Adrenal gland (tissue), 9 donors: ENCODE measurements at regions not wholly inside any gene's neighbourhood (a gene's known extent, or its start where the extent isn't known, plus 50 kb on each side); places are given as distances from the start of the nearest gene placed in this dataset.

ENCODE experiments used
- DNase-seq, 7 donors: peaks; one replicate each; pipeline ENCODE4 v3.0.0-alpha.2; 2019 to 2020
- H3K27ac ChIP-seq, 5 donors: fragments of 200-600 bp; sonication (generic) in 4 of 5; 1 replicate in 3 of 5; 2 replicates in 2 of 5; pipeline versions ENCODE4 v1.5.1 to v1.8.0; 2016 to 2020; ENCODE audit warnings: mild to moderate bottlenecking in 1 of 5
- H3K27me3 ChIP-seq: fragments of 200-600 bp; 2 replicates; pipeline ENCODE4 v1.8.0; 2021
- H3K36me3 ChIP-seq, 2 donors: fragments of 200-600 bp; replicated peaks in 1 of 2; 1 replicate in 1 of 2; 2 replicates in 1 of 2; pipeline versions ENCODE4 v1.5.1 to v1.8.0; 2018 to 2022
- H3K4me1 ChIP-seq, 2 donors: fragments of 200-600 bp; replicated peaks in 1 of 2; 1 replicate in 1 of 2; 2 replicates in 1 of 2; pipeline versions ENCODE4 v1.5.1 to v1.8.0; 2018 to 2021
- H3K4me3 ChIP-seq, 4 donors: fragments of 200-600 bp; sonication (generic) in 3 of 4; one replicate each; pipeline ENCODE4 v1.5.1; 2016 to 2018
- H3K9me3 ChIP-seq, 3 donors: fragments of 200-600 bp; sonication (generic) in 1 of 3; replicated peaks in 1 of 3; 1 replicate in 2 of 3; 2 replicates in 1 of 3; pipeline versions ENCODE4 v1.5.1 to v1.8.0; 2016 to 2021
- POLR2A ChIP-seq, 2 donors: fragments of 450-650 bp; IDR thresholded peaks; one replicate each; pipeline ENCODE4 v1.6.1; 2017; ENCODE audit warnings: antibody characterized with exemption in 2 of 2, mild to moderate bottlenecking in 2 of 2, moderate library complexity in 1 of 2
- WGBS, 4 donors: extraction: QIAGEN DNeasy Blood & Tissue Kit in 2 of 4; methylation state at CpG; one replicate each; pipeline versions ENCODE4 v1.1.5 to v1.1.7; 2013 to 2017; 5-methylcytosine and 5-hydroxymethylcytosine counted together
- intact Hi-C, 2 donors: fragments of 100-400 bp; cut with DNase I; formaldehyde crosslinking; loops; one replicate each; pipeline versions ENCODE4 v1.14.1 to v1.15.0; 2022 to 2023
- TF ChIP-seq, protein P1 (sequence below), 6 experiments: fragments of 450-650 bp in 4 of 6; fragments of 200-600 bp in 2 of 6; sonication (generic) in 1 of 6; IDR thresholded peaks; 1 replicate in 5 of 6; 2 replicates in 1 of 6; pipeline versions ENCODE4 v1.5.1 to v1.8.0; 2016 to 2021; ENCODE audit warnings: antibody characterized with exemption in 6 of 6, mild to moderate bottlenecking in 2 of 6, moderate library complexity in 1 of 6
- donor health status: healthy with polysubstance abuse.
- donor health status: Bipolar disorder and iron deficiency.
- donor health status: DM: yes; HTN: yes; CAD: no.
- donor health status: DM: no; HTN: no; CAD: no.
- donor health status: DM: no; HTN: no; CAD: no.

DNA sequence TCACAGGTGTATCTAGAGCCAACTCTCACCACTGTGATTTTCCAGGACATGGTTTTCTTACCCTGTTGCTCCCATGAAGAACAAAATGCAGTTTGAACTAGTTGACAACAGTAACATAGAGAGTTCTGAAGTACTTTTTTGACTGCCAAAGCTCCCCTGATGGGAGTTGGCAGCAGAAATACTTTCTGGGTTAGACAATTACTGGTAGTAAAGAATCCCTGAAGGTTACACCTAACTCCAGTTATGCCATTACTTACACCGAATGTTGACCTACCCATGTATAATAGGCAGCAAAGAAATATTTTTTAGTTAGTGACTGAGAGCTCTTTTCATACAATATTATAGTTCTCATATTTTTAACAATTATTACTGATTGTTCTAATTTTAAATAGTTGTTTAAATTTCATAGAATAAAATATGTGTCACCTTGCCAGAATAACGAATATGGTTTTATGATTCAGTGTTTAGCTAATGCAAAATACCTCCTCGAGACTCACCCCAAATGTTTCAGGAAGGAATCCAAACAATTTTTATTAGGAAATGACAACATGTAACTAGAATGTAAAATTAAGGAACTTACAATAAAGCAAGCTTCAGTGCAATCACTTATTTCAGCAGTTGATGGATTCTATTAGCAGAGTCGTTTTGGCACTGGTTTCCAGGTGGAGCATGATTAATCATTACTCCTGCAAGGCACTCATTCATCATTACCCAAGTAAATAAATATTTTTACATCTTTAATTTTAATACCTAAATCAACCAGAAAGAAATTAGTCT lies 237.6 kb downstream of the MRPL39 start:
- Histone ChIP-seq H3K27me3 (no peaks in the 10 kb centered on the region), H3K9me3 (no peaks in the 10 kb centered on the region), H3K36me3 (no peaks in the 10 kb centered on the region), H3K27ac (no peak overlapping the region), H3K4me1 (no peaks in the 10 kb centered on the region), H3K4me3 (no peak overlapping the region)
- 60 to 71% (median 64%) methylated on average over 4 of the region's 4 CpGs for WGBS, 4 donors
- DNase-seq, result no peak
- TF ChIP-seq, protein P1, sequence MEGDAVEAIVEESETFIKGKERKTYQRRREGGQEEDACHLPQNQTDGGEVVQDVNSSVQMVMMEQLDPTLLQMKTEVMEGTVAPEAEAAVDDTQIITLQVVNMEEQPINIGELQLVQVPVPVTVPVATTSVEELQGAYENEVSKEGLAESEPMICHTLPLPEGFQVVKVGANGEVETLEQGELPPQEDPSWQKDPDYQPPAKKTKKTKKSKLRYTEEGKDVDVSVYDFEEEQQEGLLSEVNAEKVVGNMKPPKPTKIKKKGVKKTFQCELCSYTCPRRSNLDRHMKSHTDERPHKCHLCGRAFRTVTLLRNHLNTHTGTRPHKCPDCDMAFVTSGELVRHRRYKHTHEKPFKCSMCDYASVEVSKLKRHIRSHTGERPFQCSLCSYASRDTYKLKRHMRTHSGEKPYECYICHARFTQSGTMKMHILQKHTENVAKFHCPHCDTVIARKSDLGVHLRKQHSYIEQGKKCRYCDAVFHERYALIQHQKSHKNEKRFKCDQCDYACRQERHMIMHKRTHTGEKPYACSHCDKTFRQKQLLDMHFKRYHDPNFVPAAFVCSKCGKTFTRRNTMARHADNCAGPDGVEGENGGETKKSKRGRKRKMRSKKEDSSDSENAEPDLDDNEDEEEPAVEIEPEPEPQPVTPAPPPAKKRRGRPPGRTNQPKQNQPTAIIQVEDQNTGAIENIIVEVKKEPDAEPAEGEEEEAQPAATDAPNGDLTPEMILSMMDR (IDR thresholded peaks at IDR 0.05), result no peak
- no peak for TF ChIP-seq POLR2A (IDR thresholded peaks at IDR 0.05)
- intact Hi-C loops, result no loop called here

DNA sequence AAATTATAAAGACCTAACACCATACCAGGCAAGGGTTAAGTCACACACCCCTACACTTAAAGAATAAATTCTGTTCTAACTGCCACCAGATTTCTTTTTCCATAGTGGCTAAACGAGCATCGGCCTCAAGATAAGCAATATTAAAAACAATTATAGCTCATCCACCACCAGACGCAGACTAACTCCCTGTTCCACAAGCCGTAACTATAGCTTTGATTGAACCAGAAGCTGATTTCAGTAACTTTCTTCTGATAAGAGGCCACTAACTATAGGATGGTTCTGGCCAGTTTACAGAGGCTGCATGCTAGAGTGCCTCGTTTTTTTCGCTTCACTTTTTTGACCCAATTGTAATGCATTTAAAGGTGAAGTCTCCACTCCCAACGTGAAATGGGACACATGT lies 238.8 kb downstream of the MRPL39 start:
- no peak overlapping the region for H3K4me3 ChIP-seq
- TF ChIP-seq, protein P1 (IDR thresholded peaks at IDR 0.05), result no peak
- TF ChIP-seq POLR2A (IDR thresholded peaks at IDR 0.05), result no peak
- H3K27me3 ChIP-seq, result no peaks in the 10 kb centered on the region
- H3K9me3 ChIP-seq, result no peaks in the 10 kb centered on the region
- intact Hi-C loops, result no loop called here
- 73 to 80% (median 73%) methylated on average over 7 of the region's 7 CpGs for WGBS, 4 donors
- DNase-seq, result no peak
- H3K27ac ChIP-seq, result no peak overlapping the region
- no peaks in the 10 kb centered on the region for H3K36me3 ChIP-seq
- no peaks in the 10 kb centered on the region for H3K4me1 ChIP-seq

DNA sequence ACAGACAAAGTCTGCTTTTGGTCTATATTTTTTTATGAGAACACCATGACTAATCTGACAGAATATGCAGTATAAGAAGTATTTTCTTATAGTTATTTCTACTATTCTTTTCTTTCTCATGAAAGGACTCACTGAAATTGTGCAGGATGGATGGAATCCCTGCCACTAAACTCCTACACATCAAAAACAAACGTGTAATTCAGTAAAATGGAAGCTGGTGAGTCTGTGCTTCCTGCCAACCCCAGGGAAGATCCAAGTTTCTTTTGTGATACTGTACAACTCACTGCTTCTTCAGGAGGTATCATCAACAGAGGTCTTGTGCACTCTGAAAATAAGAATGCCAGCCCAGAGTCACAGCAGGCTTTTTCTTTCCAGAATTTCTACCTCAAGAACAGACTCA lies 241.2 kb downstream of the MRPL39 start:
- H3K9me3 ChIP-seq, result no peaks in the 10 kb centered on the region
- no peak overlapping the region for H3K27ac ChIP-seq
- no peaks in the 10 kb centered on the region for H3K27me3 ChIP-seq
- no peak for DNase-seq
- H3K4me3 ChIP-seq, result no peak overlapping the region
- 35 to 50% (median 42%) methylated on average over 1 of the region's 1 CpG for WGBS, 4 donors
- no peak for TF ChIP-seq POLR2A (IDR thresholded peaks at IDR 0.05)
- TF ChIP-seq, protein P1 (IDR thresholded peaks at IDR 0.05), result no peak
- no peaks in the 10 kb centered on the region for H3K4me1 ChIP-seq
- intact Hi-C loops, result no loop called here
- H3K36me3 ChIP-seq, result no peaks in the 10 kb centered on the region

DNA sequence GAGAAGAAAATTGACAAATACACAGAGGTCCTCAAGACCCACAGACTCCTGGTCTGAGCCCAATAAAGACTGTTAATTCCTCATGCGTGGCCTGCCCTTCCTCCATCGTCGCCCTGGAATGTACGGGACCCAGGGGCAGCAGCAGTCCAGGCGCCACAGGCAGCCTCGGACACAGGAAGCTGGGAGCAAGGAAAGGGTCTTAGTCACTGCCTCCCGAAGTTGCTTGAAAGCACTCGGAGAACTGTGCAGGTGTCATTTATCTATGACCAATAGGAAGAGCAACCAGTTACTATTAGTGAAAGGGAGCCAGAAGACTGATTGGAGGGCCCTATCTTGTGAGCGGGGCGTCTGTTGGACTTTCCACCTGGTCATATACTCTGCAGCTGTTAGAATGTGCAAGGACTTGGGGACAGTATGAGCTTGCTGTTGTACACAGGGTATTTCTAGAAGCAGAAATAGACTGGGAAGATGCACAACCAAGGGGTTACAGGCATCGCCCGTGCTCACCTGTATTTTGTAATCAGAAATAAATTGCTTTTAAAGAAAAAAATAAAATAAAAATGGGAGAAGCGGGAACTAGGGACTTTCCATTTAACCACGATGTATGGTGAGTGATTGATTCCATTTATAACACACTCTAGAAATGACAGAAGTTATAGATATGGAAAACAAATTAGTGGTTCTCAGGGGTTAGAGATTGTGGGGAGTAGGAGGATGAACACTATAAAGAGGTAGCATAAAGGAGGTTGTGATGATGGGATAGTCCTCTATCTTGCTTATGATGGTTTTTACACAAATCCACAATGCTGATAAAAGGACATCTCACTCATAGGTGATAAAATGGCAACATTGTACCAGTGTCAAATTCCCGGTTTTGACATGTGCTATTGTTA lies 244.7 kb downstream of the MRPL39 start:
- DNase-seq, result no peak
- WGBS, 4 donors, result 82 to 90% (median 87%) methylated on average over 15 of the region's 15 CpGs

More for the DNA sequence above, 244.7 kb downstream of the MRPL39 start:
- Histone ChIP-seq H3K36me3 (no peaks in the 10 kb centered on the region), H3K9me3 (no peaks in the 10 kb centered on the region), H3K4me1 (no peaks in the 10 kb centered on the region), H3K27ac (no peak overlapping the region), H3K4me3 (no peak overlapping the region), H3K27me3 (no peaks in the 10 kb centered on the region)
- intact Hi-C loops, result no loop called here
- no peak for TF ChIP-seq POLR2A (IDR thresholded peaks at IDR 0.05)
- TF ChIP-seq, protein P1 (IDR thresholded peaks at IDR 0.05), result no peak
